OCI-LY3 (cell line): ENCODE measurements at regions not wholly inside any gene's neighbourhood (a gene's known extent, or its start where the extent isn't known, plus 50 kb on each side); places are given as distances from the start of the nearest gene placed in this dataset.
"Not testable (repeated sequence)": the region's sequence is repeated elsewhere in the genome, so short reads cannot be mapped to it uniquely, and the experiment has no call there.

Experiments used
- CTCF ChIP-seq: fragments of 200-600, 300-600 bp; sonication (generic); IDR thresholded peaks from 2 replicates; pipeline ENCODE4 v1.5.1; 2014; ENCODE audit warnings: antibody characterized with exemption, low read length, low read depth
- EZH2phosphoT487 ChIP-seq: fragments of 200-600 bp; shearing (Covaris generic); IDR thresholded peaks from 2 replicates; pipeline ENCODE4 v1.6.1; 2018; ENCODE audit warnings: antibody characterized with exemption, mixed run types, low read depth

GRCh38 chr1:204014961-204015360 is 58.0 kb upstream of the SOX13 start:
- TF ChIP-seq CTCF, EZH2phosphoT487: not testable (repeated sequence)
